Gastrocnemius medialis (tissue), 4 donors: ENCODE measurements at regions not wholly inside any gene's neighbourhood (a gene's known extent, or its start where the extent isn't known, plus 50 kb on each side); places are given as distances from the start of the nearest gene placed in this dataset.

Source experiments
- ATAC-seq, 2 donors: fragments of 150-250 bp; one replicate each; pipeline ENCODE4 v1.9.1; 2016
- DNase-seq, 2 donors: peaks; one replicate each; pipeline ENCODE4 v3.0.0-alpha.2; 2019
- H3K27ac ChIP-seq, 4 donors: fragments of 200-600 bp; sonication (generic); 1 replicate in 1 of 4; 2 replicates in 3 of 4; pipeline ENCODE4 v1.5.1; 2016 to 2018; ENCODE audit warnings: mild to moderate bottlenecking in 2 of 4, moderate library complexity in 1 of 4
- H3K27me3 ChIP-seq, 3 donors: fragments of 200-600 bp; sonication (generic) in 2 of 3; 1 replicate in 1 of 3; 2 replicates in 2 of 3; pipeline versions ENCODE4 v1.5.1 to v1.6.0; 2016 to 2019; ENCODE audit warnings: mild to moderate bottlenecking in 1 of 3, moderate library complexity in 1 of 3
- H3K36me3 ChIP-seq, 2 donors: fragments of 200-600 bp; sonication (generic) in 1 of 2; one replicate each; pipeline ENCODE4 v1.5.1; 2017 to 2018
- H3K4me1 ChIP-seq, 2 donors: fragments of 200-600 bp; sonication (generic) in 1 of 2; one replicate each; pipeline ENCODE4 v1.5.1; 2016 to 2017; ENCODE audit warnings: mild to moderate bottlenecking in 2 of 2
- H3K4me3 ChIP-seq, 4 donors: fragments of 200-600 bp; sonication (generic) in 3 of 4; 1 replicate in 1 of 4; 2 replicates in 3 of 4; pipeline ENCODE4 v1.5.1; 2016 to 2019; ENCODE audit warnings: mild to moderate bottlenecking in 2 of 4
- H3K9me3 ChIP-seq, 3 donors: fragments of 200-600 bp; sonication (generic) in 2 of 3; 1 replicate in 1 of 3; 2 replicates in 2 of 3; pipeline ENCODE4 v1.5.1; 2016 to 2019
- CTCF ChIP-seq, 5 experiments: fragments of 450-650 bp in 3 of 5; fragments of 200-600 bp in 2 of 5; sonication (generic) in 2 of 5; IDR thresholded peaks in 4 of 5; conservative IDR thresholded peaks in 1 of 5; 1 replicate in 4 of 5; 2 replicates in 1 of 5; pipeline ENCODE4 v1.5.1; 2016 to 2019; ENCODE audit warnings: antibody characterized with exemption in 5 of 5, mild to moderate bottlenecking in 3 of 5, moderate library complexity in 3 of 5
- POLR2A ChIP-seq, 2 donors: fragments of 450-650 bp; IDR thresholded peaks; one replicate each; pipeline ENCODE4 v1.6.1; 2017; ENCODE audit warnings: antibody characterized with exemption in 2 of 2, mild to moderate bottlenecking in 2 of 2, moderate library complexity in 2 of 2
- in situ Hi-C, 4 donors: fragments of 200-750 bp; cut with MboI; loops; one replicate each; pipeline versions ENCODE4 v1.15.0 to v1.8.0; 2017; ENCODE audit warnings: low sequenced_read_pairs in 4 of 4
- intact Hi-C: fragments of 100-400 bp; cut with DNase I; formaldehyde crosslinking; loops from one replicate; pipeline ENCODE4 v1.15.1; 2023; ENCODE audit warnings: low total_unique reads

- H3K4me1 ChIP-seq = peaks cover 0 to 5% of the 10 kb centered on the region in 2 donors
- no peaks in the 10 kb centered on the region for H3K27me3 ChIP-seq
- no peak overlapping the region for H3K27ac ChIP-seq
- in situ Hi-C loops (no loop called here), intact Hi-C loops (no loop called here)
- no peaks in the 10 kb centered on the region for H3K36me3 ChIP-seq
- no peak for TF ChIP-seq POLR2A (IDR thresholded peaks at IDR 0.05)
- TF ChIP-seq CTCF (IDR thresholded peaks at IDR 0.05 in 4 of 5, conservative IDR thresholded peaks at IDR 0.05 in 1 of 5) = no peak
- ATAC-seq = no peak
- DNase-seq = no peak
- H3K4me3 ChIP-seq = no peak overlapping the region
- H3K9me3 ChIP-seq = no peaks in the 10 kb centered on the region
These were observed 117.5 kb upstream of the NEGR1 start for GRCh38 chr1:72399807-72400206.

- in situ Hi-C loops = no loop called here
- intact Hi-C loops = no loop called here
- DNase-seq (no peak), ATAC-seq (no peak)
- Histone ChIP-seq H3K27ac (no peak overlapping the region), H3K9me3 (no peaks in the 10 kb centered on the region), H3K27me3 (no peaks in the 10 kb centered on the region), H3K4me1 (peaks cover 0 to 5% of the 10 kb centered on the region in 2 donors), H3K36me3 (no peaks in the 10 kb centered on the region), H3K4me3 (no peak overlapping the region)
- TF ChIP-seq POLR2A (IDR thresholded peaks at IDR 0.05) = no peak
- no peak for TF ChIP-seq CTCF (IDR thresholded peaks at IDR 0.05 in 4 of 5, conservative IDR thresholded peaks at IDR 0.05 in 1 of 5)
These were observed 115.4 kb upstream of the NEGR1 start for GRCh38 chr1:72397786-72398185.

- Histone ChIP-seq H3K36me3 (no peaks in the 10 kb centered on the region), H3K9me3 (no peaks in the 10 kb centered on the region), H3K27ac (no peak overlapping the region), H3K27me3 (no peaks in the 10 kb centered on the region), H3K4me3 (no peak overlapping the region), H3K4me1 (peaks cover 0 to 5% of the 10 kb centered on the region in 2 donors)
- no peak for ATAC-seq
- intact Hi-C loops = no loop called here
- TF ChIP-seq CTCF (IDR thresholded peaks at IDR 0.05 in 4 of 5, conservative IDR thresholded peaks at IDR 0.05 in 1 of 5) (no peak), POLR2A (IDR thresholded peaks at IDR 0.05) (no peak)
- no peak for DNase-seq
- in situ Hi-C loops = no loop called here
These were observed 112.1 kb upstream of the NEGR1 start for GRCh38 chr1:72394457-72394856.

- no peak overlapping the region for H3K27ac ChIP-seq
- no peaks in the 10 kb centered on the region for H3K9me3 ChIP-seq
- ATAC-seq (no peak), DNase-seq (no peak)
- TF ChIP-seq CTCF (IDR thresholded peaks at IDR 0.05 in 4 of 5, conservative IDR thresholded peaks at IDR 0.05 in 1 of 5) (no peak), POLR2A (IDR thresholded peaks at IDR 0.05) (no peak)
- intact Hi-C loops = no loop called here
- H3K27me3 ChIP-seq = no peaks in the 10 kb centered on the region
- in situ Hi-C loops = no loop called here
- no peaks in the 10 kb centered on the region for H3K4me1 ChIP-seq
- no peaks in the 10 kb centered on the region for H3K36me3 ChIP-seq
- H3K4me3 ChIP-seq = no peak overlapping the region
These were observed 96.7 kb upstream of the NEGR1 start for GRCh38 chr1:72379072-72379471.

GRCh38 chr1:72375226-72375625, 92.9 kb upstream of the NEGR1 start:
- ATAC-seq = no peak
- intact Hi-C loops = no loop called here
- in situ Hi-C loops = no loop called here
- DNase-seq = no peak
- Histone ChIP-seq H3K27ac (no peak overlapping the region), H3K9me3 (no peaks in the 10 kb centered on the region), H3K4me3 (no peak overlapping the region), H3K27me3 (no peaks in the 10 kb centered on the region), H3K4me1 (no peaks in the 10 kb centered on the region), H3K36me3 (no peaks in the 10 kb centered on the region)
- no peak for TF ChIP-seq CTCF (IDR thresholded peaks at IDR 0.05 in 4 of 5, conservative IDR thresholded peaks at IDR 0.05 in 1 of 5)
- TF ChIP-seq POLR2A (IDR thresholded peaks at IDR 0.05) = no peak
